ENCODE measurements at regions not wholly inside any gene's neighbourhood (a gene's known extent, or its start where the extent isn't known, plus 50 kb on each side); places are given as distances from the start of the nearest gene placed in this dataset.
"Not testable (repeated sequence)": the region's sequence is repeated elsewhere in the genome, so short reads cannot be mapped to it uniquely, and the experiment has no call there.

- DNase-seq (ENCODE audit: low read depth in 2 of 2), result no peak
Observed at GRCh38 chr5:56763711-56764466, 51.5 kb upstream of the MAP3K1 start.

DNA sequence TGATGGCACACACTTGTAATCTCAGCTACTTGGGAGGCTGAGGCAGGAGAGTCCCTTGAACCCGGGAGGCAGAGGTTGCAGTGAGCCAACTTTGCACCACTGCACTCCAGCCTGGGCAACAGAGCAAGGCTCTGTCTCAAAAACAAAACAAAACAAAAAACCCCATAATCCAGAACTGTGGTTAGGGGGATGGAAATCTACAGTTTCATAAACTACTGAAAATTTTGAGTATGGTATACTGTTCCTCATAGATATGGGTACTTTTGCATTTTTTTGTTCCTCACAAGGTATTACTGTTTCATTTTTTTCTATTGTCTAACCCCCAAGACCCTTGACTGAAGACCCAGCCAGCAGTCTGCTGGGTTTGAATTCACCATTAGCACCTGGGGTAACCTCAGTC is 52.2 kb upstream of the MAP3K1 start:
- DNase-seq (ENCODE audit: low read depth in 2 of 2), result no peak

DNA sequence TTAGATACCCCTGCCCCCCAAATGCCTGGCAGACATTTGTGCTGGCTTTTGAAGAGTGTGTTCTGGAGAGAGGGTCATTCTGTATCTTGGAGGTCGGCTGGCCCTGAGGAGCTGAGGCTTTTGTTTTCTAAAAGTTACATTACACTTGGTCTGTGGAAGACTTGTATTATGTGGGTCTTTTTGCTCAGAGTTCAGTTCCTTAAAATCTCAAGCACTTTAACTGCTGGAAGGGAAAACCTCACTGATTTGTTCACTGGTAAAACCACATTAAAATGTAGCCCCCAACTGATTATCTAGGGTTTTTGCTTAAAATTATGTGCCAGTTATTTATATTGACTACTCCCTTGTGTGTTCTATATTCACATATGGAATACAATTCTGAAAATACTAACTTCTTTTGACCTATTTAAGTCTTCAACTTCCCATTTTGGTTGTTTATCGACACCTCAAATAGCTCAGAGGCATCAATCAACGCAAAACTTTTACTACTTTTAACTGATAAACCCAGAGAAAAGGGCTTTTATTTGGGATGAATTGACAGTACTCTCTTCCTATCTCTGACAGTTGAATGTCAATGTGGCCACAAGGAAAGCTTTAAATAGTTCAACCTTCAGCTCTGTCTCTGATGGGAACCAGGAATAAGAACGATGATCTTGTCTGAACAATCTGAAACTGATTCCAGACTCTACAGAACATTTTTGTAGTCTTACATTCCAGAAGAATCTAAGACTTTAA is 54.0 kb upstream of the MAP3K1 start:
- no peak for DNase-seq (ENCODE audit: low read depth in 2 of 2)

DNA sequence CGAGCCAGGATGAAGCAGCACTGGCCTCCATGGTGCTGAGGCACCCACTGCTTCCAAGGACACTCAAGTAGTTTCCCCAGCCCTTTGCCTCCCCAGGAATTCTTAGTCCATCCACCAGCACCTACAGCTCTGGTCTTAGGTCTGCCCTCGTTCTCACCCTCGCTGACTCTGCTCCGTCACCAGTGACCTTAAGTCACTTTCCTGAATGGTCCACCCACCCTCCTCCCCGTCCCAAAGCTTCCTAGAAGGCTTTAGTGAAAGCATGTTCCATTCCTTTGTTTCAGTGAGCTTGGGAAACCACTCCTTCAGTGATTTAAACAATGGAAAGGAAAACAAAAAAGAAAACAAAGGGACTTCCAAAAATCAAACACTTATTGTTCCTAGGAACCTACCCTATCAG is 54.6 kb upstream of the MAP3K1 start:
- no peak for DNase-seq (ENCODE audit: low read depth in 2 of 2)

DNA sequence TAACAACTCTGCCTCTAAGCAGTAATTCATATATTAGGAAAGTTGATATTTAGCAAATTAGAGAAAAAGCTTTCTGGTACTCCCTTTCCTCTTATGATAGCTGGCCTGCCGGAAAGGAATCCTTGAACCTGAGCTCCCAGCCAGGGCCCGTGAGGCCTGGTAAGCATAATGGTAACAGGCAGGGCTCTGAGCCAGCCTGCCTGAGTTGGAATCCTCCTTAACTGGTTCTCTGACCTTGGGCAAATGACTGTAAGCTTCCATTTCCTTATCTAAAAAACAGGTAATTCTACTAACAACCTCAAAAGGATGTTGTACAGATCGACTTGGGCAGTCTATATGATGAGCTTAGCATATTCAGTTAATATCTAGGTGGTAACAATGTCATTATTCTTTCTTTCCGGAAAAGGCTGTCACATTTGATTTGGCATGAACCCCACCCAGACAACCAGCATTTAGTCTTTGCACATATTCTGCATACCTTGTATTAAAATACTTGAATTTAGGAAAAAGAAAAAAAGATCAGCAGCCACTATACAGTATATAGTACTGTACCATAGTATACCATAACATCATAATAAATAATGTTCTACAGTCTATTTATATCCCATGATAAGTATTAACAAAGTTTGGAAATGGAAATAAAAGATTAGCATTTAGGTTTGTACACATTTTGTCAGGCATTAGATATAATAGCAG is 55.7 kb upstream of the MAP3K1 start:
- no peak for DNase-seq (ENCODE audit: low read depth in 2 of 2)

- DNase-seq (ENCODE audit: low read depth in 2 of 2), result no peak
Observed at GRCh38 chr5:56757077-56757476, 58.3 kb upstream of the MAP3K1 start.

DNA sequence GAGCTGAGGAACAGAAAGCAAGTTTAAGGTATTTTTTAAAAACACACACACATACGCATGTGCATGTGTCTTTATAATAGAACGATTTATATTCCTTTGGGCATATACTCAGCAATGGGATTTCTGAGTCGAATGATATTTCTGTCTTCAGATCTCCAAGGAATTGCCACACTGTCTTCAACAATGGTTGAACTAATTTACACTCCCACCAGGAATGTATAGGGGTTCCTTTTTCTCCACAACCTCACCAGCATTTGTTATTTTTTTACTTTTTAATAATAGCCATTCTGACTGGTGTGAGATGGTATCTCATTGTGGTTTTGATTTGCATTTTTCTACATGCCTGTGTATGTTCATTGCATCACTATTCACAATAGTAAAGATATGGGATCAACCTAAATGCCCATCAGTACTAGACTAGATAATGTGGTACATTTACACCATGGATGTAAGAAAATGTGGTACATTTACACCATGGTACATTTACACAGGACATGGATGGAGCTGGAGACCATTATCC is 60.3 kb upstream of the MAP3K1 start:
- no peak for DNase-seq (ENCODE audit: low read depth in 2 of 2)

DNA sequence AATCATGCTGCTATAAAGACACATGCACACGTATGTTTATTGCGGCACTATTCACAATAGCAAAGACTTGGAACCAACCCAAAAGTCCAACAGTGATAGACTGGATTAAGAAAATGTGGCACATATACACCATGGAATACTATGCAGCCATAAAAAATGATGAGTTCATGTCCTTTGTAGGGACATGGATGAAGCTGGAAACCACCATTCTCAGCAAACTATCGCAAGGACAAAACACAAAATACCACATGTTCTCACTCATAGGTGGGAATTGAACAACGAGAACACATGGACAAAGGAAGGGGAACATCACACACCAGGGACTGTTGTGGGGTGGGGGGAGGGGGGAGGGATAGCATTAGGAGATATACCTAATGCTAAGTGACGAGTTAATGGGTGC is 61.8 kb upstream of the MAP3K1 start:
- not testable (repeated sequence) for DNase-seq (ENCODE audit: low read depth in 2 of 2)

DNA sequence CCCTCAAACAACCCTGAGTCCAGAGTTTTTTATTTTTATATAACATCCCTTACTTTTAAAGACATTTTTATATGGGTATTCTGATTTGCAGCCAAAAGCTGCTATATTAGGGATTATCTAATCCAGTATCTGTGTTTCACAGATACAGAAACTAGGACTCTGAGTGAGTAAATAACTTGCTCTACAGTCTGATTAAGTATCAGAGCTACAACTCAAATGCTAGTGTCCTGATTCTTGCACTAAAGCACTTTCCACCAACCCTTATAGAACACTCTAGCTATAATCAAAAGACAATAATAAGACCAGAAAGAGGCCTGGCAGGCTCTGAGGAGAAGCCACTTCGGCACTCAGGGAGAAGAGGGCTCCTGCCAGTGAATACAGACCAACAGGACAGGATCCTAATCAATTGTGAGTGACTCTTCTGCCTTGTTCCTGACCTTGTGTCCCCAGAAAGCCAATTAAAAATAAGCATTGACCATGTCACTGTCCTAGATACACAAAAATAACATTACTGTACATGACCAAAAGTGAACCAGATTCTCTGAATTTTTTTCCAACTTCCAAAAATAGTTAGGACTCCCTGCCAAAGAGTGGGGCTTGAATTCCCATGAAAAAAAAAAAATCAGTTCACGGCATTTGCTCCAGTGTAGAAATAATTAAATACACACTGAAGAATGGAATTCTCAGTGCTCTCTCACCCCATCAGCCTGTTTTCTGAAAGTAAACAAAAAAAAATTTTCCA is 63.6 kb upstream of the MAP3K1 start:
- DNase-seq (ENCODE audit: low read depth in 2 of 2), result no peak

DNA sequence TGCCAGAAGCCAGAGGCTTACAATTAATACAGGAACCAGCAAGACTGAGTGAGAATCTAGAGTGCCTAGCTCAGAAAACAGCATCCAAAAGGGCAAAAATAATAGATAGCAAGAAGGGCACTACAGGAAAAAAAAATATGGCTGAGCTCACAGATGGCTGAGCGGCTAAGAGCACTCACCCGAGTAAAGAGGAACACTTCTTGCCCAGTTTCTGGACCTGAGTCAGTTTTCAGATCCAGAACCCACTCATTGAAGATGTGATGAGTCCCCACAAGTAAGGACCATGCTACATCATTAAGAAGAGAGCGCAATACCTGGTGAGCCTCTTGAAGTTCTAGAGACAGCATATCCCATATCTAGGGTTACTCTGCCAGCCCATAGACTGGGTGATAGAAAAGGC is 65.5 kb upstream of the MAP3K1 start:
- no peak for DNase-seq (ENCODE audit: low read depth in 2 of 2)

DNA sequence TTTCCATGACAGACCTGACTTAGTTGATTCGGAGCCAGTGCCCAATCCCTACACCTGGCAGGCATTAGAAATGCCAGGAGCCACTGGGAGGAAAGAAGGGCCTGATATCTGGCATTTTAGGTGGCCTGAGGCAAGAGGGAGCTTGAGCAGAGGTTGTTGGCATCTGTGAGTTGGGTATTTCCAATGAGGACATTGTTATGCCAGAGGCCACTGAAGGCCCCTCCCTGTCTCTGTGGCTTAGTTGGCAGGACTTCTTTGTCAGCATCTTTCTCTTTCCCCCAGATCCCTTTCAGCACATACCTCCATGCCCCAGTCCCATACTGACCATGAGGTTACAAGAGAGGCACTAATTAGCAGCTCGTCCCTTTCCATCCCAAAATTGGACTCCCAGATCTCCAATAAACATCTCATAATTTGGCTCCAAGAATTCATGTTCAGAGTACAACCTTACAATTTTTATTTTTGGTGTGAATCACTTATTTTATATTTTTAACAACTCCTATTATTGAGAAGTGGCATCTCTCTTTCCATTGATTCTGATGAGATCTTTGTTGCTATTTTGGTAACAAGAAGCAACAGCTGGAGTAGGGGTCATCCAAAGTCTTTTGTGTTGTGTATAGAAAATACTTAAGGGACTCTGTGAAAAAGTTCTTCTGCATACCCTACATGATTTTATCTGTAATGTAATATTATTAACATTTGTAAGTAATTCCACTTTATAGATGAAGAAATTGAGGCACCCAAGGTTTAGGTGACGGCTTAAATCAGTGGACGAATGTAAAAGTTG is 68.6 kb upstream of the MAP3K1 start:
- DNase-seq (ENCODE audit: low read depth in 2 of 2), result no peak

DNA sequence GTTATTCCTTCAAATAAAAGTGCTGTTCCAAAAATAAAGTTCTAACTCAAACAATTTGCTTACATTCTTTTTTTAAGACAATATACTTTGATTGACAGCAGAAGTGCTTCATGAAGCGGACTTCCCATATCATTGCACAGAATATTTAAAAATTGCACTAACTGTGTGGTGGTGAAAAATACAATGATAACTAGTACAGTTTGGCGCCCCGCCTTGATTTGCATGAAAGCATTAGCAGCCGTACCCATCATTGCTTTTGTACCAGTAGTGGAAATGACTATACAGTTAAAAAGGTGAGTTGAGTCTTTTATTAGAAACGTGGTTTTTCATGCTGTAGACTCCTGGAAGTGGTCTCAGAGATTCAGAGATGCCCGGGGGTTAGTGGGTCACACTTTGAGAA is 69.5 kb upstream of the MAP3K1 start:
- no peak for DNase-seq (ENCODE audit: low read depth in 2 of 2)

GRCh38 chr5:56740868-56741267 is 74.5 kb upstream of the MAP3K1 start:
- no peak for DNase-seq (ENCODE audit: low read depth in 2 of 2)

DNA sequence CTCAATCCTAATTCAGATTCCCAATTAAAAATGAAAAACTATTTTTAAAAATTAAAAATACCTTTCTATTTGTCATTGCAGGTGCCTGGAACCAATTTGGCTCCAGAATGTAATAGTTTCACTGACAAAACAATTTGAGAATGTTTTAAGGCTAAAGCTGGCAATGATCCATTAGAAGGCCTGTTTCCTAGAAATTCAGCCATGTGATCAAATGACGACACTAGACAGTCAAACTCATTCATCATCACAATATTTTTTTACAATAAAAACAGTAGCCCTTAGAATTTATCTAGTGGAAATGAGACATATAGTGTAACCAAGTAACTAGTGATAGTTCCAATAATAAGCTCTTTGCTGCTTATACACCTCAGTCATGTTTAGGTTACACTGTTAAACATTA is 75.4 kb upstream of the MAP3K1 start:
- DNase-seq (ENCODE audit: low read depth in 2 of 2), result no peak

GRCh38 chr5:56737951-56738606 is 77.3 kb upstream of the MAP3K1 start:
- no peak for DNase-seq (ENCODE audit: low read depth in 2 of 2)

DNA sequence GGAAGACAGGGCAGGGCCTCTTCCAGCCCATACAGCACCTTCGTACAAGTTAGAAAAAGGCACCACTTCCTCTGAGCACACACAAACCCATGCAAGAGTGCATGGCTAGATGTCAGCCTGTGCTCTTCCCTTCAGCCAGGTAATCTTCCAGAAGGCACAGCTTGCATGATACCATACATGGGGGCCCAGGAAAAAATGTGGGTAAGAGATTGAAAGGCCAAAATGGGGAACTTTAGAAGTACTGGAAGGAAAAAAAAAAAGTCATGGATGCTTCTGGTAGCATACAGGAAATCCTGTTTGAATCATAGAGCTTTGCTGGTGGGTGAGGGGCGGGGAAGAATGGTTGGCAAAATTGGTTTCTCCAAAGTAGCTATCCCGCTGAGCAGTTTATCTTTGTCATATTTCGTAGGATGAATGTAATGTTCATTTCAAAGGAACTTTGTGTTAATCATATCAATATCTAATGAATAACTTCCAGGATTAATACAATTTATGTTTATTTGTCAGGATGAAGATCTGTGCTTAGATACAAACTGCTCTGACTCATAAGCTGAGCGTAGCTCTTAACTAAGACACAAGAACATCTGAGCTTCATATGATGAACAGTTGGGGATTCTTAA is 78.2 kb upstream of the MAP3K1 start:
- no peak for DNase-seq (ENCODE audit: low read depth in 2 of 2)

- no peak for DNase-seq (ENCODE audit: low read depth in 2 of 2)
Observed at GRCh38 chr5:56735849-56736641, 79.3 kb upstream of the MAP3K1 start.

DNA sequence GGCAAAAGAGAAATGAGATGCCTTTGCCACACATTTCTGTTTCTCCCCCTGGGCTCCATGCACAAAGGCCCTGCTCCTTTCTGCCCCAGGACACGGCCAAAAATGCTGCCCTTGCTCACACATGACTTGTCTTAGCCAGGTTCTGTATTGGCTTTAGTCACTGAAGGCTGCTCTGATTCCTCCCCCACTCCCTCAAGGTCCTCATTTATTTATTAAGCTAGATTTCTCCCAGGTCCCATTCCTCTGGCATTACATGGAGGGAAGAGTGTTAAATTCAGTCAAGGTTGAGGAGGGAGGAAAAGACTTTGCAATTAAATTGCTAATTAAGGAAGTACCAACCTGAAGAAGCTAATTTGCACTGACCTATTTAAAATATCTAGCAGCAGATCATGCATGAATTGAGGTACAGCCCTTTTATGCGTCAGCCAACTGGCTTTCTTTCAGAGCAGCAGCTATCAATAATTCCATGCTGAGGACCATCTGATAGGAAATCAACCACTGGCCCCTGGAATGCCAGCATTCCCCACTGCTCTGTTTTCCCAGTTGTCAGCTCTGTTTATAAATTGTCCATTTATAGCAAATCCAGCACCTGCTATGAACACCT is 81.2 kb upstream of the MAP3K1 start:
- no peak for DNase-seq (ENCODE audit: low read depth in 2 of 2)

DNA sequence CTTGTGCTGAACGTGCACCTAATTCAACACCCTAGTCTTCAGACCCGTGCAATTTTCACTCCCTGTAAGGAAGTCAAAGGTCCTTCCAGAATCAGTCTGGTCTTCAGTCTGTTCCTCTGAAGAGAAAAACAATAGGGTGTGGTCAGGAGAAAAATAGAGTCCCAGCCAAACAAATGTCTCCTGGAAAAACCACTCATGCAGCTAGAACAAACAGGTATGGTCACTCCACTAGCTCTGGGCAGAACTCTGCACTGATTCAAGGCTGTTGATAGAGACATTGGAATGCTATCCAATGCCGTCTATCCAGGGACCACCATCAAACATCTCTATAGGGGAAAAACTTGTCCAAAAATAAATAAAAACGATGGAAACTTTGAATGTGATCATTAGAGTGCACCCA is 81.8 kb upstream of the MAP3K1 start:
- DNase-seq (ENCODE audit: low read depth in 2 of 2), result no peak

All from stimulated activated CD4-positive, alpha-beta T cell treated with anti-CD3 and anti-CD28 coated beads, Interleukin-15, amount 100 ng/mL, for 48 hours (primary cell).